ENCODE measurements at regions not wholly inside any gene's neighbourhood (a gene's known extent, or its start where the extent isn't known, plus 50 kb on each side); places are given as distances from the start of the nearest gene placed in this dataset.

- no peak for FAIRE-seq
- TF ChIP-seq, protein P1, sequence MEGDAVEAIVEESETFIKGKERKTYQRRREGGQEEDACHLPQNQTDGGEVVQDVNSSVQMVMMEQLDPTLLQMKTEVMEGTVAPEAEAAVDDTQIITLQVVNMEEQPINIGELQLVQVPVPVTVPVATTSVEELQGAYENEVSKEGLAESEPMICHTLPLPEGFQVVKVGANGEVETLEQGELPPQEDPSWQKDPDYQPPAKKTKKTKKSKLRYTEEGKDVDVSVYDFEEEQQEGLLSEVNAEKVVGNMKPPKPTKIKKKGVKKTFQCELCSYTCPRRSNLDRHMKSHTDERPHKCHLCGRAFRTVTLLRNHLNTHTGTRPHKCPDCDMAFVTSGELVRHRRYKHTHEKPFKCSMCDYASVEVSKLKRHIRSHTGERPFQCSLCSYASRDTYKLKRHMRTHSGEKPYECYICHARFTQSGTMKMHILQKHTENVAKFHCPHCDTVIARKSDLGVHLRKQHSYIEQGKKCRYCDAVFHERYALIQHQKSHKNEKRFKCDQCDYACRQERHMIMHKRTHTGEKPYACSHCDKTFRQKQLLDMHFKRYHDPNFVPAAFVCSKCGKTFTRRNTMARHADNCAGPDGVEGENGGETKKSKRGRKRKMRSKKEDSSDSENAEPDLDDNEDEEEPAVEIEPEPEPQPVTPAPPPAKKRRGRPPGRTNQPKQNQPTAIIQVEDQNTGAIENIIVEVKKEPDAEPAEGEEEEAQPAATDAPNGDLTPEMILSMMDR (IDR thresholded peaks at IDR 0.05) = no peak
Observed at GRCh38 chr1:69195136-69195535, 372.6 kb upstream of the LRRC7 start.

GRCh38 chr1:69196071-69196470 is 371.7 kb upstream of the LRRC7 start:
- Histone ChIP-seq H3K9me3 (no peaks in the 10 kb centered on the region), H3K36me3 (no peaks in the 10 kb centered on the region), H3K27ac (no peak overlapping the region), H3K4me1 (no peaks in the 10 kb centered on the region), H3K4me3 (no peak overlapping the region), H3K27me3 (no peaks in the 10 kb centered on the region)
- ATAC-seq = no peak
- WGBS, 2 donors = 52 to 61% methylated on average over 3 of the region's 3 CpGs
- TF ChIP-seq, protein P1 (IDR thresholded peaks at IDR 0.05) = no peak
- intact Hi-C loops (cut with DNase I) = no loop called here
- no peak for DNase-seq
- FAIRE-seq = no peak

More at GRCh38 chr1:69195136-69195535, 372.6 kb upstream of the LRRC7 start:
- Histone ChIP-seq H3K27me3 (no peaks in the 10 kb centered on the region), H3K4me1 (no peaks in the 10 kb centered on the region), H3K4me3 (no peak overlapping the region), H3K27ac (no peak overlapping the region), H3K9me3 (no peaks in the 10 kb centered on the region), H3K36me3 (no peaks in the 10 kb centered on the region)
- 38 to 41% methylated on average over 2 of the region's 2 CpGs for WGBS, 2 donors
- no peak for DNase-seq
- intact Hi-C loops (cut with DNase I) = no loop called here
- ATAC-seq = no peak

GRCh38 chr1:69197816-69198215 is 369.9 kb upstream of the LRRC7 start:
- no peaks in the 10 kb centered on the region for H3K4me1 ChIP-seq
- 66 to 75% methylated on average over 3 of the region's 3 CpGs for WGBS, 2 donors
- H3K9me3 ChIP-seq = no peaks in the 10 kb centered on the region
- intact Hi-C loops (cut with DNase I) = no loop called here
- H3K27ac ChIP-seq = no peak overlapping the region
- DNase-seq (no peak), ATAC-seq (no peak), FAIRE-seq (no peak)
- no peak overlapping the region for H3K4me3 ChIP-seq
- H3K36me3 ChIP-seq = no peaks in the 10 kb centered on the region
- no peaks in the 10 kb centered on the region for H3K27me3 ChIP-seq
- TF ChIP-seq, protein P1 (IDR thresholded peaks at IDR 0.05) = no peak

DNA sequence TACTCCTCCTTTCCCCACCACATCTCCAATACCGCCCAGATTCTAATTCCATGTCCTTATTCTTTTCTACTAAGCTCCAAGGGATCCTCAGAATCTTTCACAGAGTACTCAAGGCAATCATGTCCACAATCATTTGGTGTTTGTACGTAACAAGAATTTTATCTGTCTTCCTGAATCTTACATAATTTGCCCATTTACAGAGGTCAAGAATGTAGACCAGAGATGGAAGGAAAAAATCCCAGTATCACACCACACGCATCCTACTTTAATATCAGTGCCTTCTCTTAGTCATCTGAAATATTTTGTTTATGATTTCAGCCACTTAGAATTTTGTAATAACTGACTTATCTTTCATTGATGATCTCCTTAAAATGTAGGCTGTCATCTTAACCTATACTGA is 366.0 kb upstream of the LRRC7 start:
- WGBS, 2 donors = 72% methylated on average over 3 of the region's 3 CpGs
- H3K9me3 ChIP-seq = peaks cover 0 to 7% (median 0%) of the 10 kb centered on the region in 4 donors
- intact Hi-C loops (cut with DNase I) = no loop called here

GRCh38 chr1:69203166-69203565 is 364.6 kb upstream of the LRRC7 start:
- Histone ChIP-seq H3K4me1 (no peaks in the 10 kb centered on the region), H3K27me3 (no peaks in the 10 kb centered on the region), H3K36me3 (no peaks in the 10 kb centered on the region), H3K27ac (no peak overlapping the region), H3K9me3 (peaks cover 0 to 7% (median 0%) of the 10 kb centered on the region in 4 donors), H3K4me3 (no peak overlapping the region)
- no peak for FAIRE-seq
- TF ChIP-seq, protein P1 (IDR thresholded peaks at IDR 0.05) = no peak
- WGBS, 2 donors = 69 to 80% methylated on average over 1 of the region's 1 CpG
- ATAC-seq = no peak
- no peak for DNase-seq
- intact Hi-C loops (cut with DNase I) = no loop called here

More for the DNA sequence above, 366.0 kb upstream of the LRRC7 start:
- ATAC-seq (no peak), FAIRE-seq (no peak), DNase-seq (no peak)
- TF ChIP-seq, protein P1 (IDR thresholded peaks at IDR 0.05) = no peak
- Histone ChIP-seq H3K27ac (no peak overlapping the region), H3K36me3 (no peaks in the 10 kb centered on the region), H3K4me1 (no peaks in the 10 kb centered on the region), H3K4me3 (no peak overlapping the region), H3K27me3 (no peaks in the 10 kb centered on the region)

Data from pancreas (tissue), 10 donors.